ENCODE measurements at regions not wholly inside any gene's neighbourhood (a gene's known extent, or its start where the extent isn't known, plus 50 kb on each side); places are given as distances from the start of the nearest gene placed in this dataset.

DNA sequence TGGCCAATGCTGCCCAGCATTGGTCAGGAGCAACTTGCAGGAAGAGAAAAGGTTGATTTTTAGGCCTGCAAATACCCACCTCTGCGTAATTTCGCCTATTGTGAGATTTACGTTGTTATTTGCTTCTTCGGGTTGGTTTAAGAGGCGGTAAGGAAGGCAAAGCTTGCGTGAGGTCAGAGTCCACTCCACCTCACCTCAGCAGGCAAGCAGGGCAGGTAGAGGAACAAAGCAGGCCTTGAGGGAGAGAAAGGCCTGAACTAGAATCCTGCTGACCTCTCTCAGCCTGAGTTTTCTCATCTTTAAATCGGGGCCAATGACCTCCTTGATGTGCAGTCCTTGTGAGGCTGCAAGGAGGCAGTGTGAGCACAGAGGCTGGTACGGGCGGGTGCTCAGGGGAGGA, 239.1 kb downstream of the CDC5L start:
- Histone ChIP-seq H3K79me1 (ENCODE audit: insufficient read depth, low read depth, low read length, poor library complexity, severe bottlenecking) (no peaks in the 10 kb centered on the region), H4K8ac (replicated peaks; ENCODE audit: insufficient read length, low read depth, low read length) (no peak overlapping the region), H3K23me2 (ENCODE audit: insufficient read length, low read depth, low read length, poor library complexity, severe bottlenecking) (no peaks in the 10 kb centered on the region), H4K91ac (ENCODE audit: insufficient read length, low read depth, low read length) (no peak overlapping the region), H3K79me2 (ENCODE audit: insufficient read depth, low read length) (no peaks in the 10 kb centered on the region; the same call in 1 of the 2 replicates), H3K14ac (ENCODE audit: insufficient read depth, low read length) (no peak overlapping the region), H3K9me3 (ENCODE audit: control insufficient read depth, low read depth, low read length) (no peaks in the 10 kb centered on the region), H2AFZ (ENCODE audit: low read length) (no peak overlapping the region), H3K18ac (ENCODE audit: insufficient read length, low read depth, low read length) (no peak overlapping the region), H2BK120ac (ENCODE audit: low read depth, low read length, poor library complexity, severe bottlenecking) (no peak overlapping the region), H2AK5ac (ENCODE audit: insufficient read length, low read length) (no peak overlapping the region), H4K20me1 (ENCODE audit: control insufficient read depth, insufficient read depth, insufficient read length) (no peaks in the 10 kb centered on the region), H3K4me2 (ENCODE audit: insufficient read depth, insufficient read length, low read length) (no peak overlapping the region), H3K23ac (ENCODE audit: insufficient read length, low read depth, low read length) (no peak overlapping the region), H3K27me3 (ENCODE audit: insufficient read depth, low read length) (no peaks in the 10 kb centered on the region; the same call in 1 of the 2 replicates), H2BK5ac (ENCODE audit: insufficient read length, low read length) (no peak overlapping the region), H3K9ac (ENCODE audit: extremely low read depth, insufficient read length, low read length) (no peak overlapping the region), H3K27ac (ENCODE audit: insufficient read length, low read depth, low read length) (no peak overlapping the region), H3K4me1 (ENCODE audit: insufficient read depth, low read length) (peaks cover 24% of the 10 kb centered on the region; the same call in 1 of the 2 replicates), H2BK15ac (ENCODE audit: low read depth, low read length) (no peak overlapping the region), H2BK20ac (ENCODE audit: low read depth, low read length, poor library complexity, severe bottlenecking) (no peak overlapping the region), H3T11ph (ENCODE audit: low read length) (no peak overlapping the region), H3K56ac (ENCODE audit: insufficient read length, low read depth, low read length) (no peak overlapping the region), H4K5ac (ENCODE audit: insufficient read length, low read depth, low read length) (no peak overlapping the region), H3K4ac (ENCODE audit: low read depth, low read length) (no peak overlapping the region), H2BK12ac (ENCODE audit: insufficient read length, low read depth, low read length) (no peak overlapping the region)
- no CpG with 5 or more reads among the region's 9 CpGs for WGBS (ENCODE audit: extremely low coverage, insufficient read length, low lambda C conversion rate)
- Mint-ChIP-seq H3K27ac (peak overlapping the region in 2 of 3 experiments; percentile 73 to 78; a peak in 2 of 7 replicates), H3K4me3 (no peak overlapping the region), H3K9me3 (peaks cover 0 to 3% of the 10 kb centered on the region in 2 experiments; a peak in 1 of 5 replicates), H3K36me3 (ENCODE audit: insufficient read depth in 1 of 3, low read depth in 3 of 3) (no peaks in the 10 kb centered on the region), H3K4me1 (peaks cover 63 to 66% of the 10 kb centered on the region in 2 experiments), H3K27me3 (ENCODE audit: low read depth) (peaks cover 9% of the 10 kb centered on the region)
- TF ChIP-seq, protein P1, sequence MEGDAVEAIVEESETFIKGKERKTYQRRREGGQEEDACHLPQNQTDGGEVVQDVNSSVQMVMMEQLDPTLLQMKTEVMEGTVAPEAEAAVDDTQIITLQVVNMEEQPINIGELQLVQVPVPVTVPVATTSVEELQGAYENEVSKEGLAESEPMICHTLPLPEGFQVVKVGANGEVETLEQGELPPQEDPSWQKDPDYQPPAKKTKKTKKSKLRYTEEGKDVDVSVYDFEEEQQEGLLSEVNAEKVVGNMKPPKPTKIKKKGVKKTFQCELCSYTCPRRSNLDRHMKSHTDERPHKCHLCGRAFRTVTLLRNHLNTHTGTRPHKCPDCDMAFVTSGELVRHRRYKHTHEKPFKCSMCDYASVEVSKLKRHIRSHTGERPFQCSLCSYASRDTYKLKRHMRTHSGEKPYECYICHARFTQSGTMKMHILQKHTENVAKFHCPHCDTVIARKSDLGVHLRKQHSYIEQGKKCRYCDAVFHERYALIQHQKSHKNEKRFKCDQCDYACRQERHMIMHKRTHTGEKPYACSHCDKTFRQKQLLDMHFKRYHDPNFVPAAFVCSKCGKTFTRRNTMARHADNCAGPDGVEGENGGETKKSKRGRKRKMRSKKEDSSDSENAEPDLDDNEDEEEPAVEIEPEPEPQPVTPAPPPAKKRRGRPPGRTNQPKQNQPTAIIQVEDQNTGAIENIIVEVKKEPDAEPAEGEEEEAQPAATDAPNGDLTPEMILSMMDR (conservative IDR thresholded peaks at IDR 0.05), result no peak
- DNase-seq, result no peak

Measured in H9 (cell line).